ENCODE measurements at regions not wholly inside any gene's neighbourhood (a gene's known extent, or its start where the extent isn't known, plus 50 kb on each side); places are given as distances from the start of the nearest gene placed in this dataset.
"Not testable (repeated sequence)": the region's sequence is repeated elsewhere in the genome, so short reads cannot be mapped to it uniquely, and the experiment has no call there.

GRCh38 chr17:34771891-34772290 lies 189.4 kb downstream of the CCT6B start:
- DNase-seq: peak in 1 of 14 donors; percentile 80

DNA sequence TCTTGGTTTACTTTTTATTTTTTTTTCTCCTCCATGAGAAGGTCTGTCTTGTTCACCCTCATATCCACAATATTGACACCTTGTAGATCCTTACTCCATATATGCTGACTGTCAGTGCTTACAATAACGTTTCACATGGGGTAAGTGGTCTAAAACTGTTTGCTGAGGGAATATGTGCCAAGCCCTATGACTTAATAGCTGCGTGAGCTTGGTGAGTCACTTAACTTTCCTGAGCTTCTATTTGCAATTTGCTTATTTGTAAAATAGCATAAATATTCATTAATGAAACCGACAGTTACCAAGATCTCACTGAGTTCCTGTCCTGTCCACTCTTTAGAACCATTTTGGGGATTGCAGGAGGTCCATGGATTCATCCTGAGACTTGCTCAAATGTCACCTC lies 190.7 kb downstream of the CCT6B start:
- DNase-seq: no peak

- no peak for DNase-seq
Measured at GRCh38 chr17:34769899-34770298, 190.5 kb downstream of the TMEM132E start.

DNA sequence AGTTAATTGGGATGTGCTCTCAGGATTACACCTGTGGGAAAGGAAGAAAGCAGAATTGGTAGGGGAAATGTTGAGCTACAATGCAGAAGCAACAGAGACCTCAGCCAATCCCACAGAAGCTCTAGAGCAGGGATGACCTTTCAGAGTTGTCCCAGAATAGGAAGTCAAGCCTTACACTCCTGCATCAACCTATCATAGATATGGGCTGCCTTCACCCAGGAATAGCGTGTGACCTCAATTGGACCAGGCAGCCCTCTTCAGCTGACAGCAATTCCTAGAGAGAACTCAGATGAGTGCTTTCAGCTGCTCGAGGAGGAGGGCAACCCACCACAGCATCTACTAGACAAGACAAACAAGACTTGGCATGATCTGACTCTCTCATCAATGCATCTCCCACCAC lies 189.7 kb downstream of the TMEM132E start:
- DNase-seq: no peak

- no peak for DNase-seq
Measured at GRCh38 chr17:34765291-34765690, 185.9 kb downstream of the TMEM132E start.

- DNase-seq: no peak
Measured at GRCh38 chr17:34764716-34765115, 185.3 kb downstream of the TMEM132E start.

DNA sequence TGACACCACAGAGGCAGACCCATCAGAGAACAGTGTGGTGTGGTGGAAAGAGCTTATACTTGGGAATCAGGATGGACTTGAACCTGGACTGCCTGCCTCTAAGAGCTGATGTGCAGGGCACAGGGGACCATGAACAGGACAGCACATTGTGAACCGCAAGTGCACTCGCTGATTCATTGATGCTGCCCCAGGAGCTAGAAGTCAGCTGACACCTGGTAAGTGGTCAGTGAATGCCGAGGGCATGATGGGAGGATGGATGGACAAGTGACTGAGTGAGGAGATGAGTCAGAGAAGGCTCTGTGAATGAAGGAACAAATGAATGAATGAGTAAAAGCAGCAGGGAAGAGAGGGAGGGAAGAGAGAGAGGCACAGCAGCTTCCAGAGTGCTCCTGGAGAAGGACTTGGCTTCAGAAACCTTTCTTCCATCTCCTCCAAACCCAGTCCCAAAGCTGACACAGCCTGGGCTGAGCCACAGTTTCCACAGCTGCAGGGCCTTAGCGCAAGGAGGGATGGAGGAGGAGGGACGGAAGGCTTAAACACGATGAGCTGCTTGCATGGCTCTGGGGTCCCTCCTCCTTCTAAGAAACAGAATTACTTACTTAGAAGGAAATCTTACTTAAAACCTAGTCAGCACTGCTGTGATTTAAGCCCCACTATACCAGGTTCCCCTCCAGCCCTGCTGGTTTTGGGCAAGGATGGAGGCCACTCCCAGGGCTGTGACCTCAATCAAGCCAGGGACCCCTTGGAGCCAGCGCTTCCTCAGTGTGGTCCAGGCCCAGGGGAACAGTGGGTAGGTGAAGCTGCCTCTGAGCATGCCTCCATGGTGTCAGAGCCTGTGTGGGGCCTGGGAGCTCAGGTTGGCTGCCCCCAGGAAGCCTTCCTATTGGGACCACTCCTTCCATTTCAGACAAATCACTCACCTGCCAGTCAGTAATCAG lies 184.6 kb downstream of the TMEM132E start:
- DNase-seq: peak in 3 of 14 donors; percentile 5 to 78 (median 12)

- no peak for DNase-seq
Measured at GRCh38 chr17:34762078-34762477, 182.7 kb downstream of the TMEM132E start.

DNA sequence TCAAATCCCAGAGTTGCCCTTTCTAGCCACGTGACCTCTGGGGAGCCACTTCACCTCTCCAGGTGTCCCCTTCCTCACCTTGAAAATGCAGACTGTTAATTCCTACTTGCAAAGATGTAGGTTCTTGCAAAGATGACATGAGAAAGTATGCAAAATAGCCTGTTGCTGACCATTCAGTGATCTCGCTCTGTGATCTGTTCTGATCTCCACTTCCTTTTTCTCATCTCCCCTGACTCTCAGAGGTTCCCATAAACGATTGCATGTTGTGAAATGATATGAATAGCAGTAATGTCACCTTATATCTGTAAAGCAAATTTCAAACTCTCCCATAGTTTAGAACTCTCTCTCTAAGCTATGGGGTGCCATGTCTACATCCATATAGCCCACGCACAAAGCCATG lies 182.3 kb downstream of the TMEM132E start:
- DNase-seq: no peak

DNA sequence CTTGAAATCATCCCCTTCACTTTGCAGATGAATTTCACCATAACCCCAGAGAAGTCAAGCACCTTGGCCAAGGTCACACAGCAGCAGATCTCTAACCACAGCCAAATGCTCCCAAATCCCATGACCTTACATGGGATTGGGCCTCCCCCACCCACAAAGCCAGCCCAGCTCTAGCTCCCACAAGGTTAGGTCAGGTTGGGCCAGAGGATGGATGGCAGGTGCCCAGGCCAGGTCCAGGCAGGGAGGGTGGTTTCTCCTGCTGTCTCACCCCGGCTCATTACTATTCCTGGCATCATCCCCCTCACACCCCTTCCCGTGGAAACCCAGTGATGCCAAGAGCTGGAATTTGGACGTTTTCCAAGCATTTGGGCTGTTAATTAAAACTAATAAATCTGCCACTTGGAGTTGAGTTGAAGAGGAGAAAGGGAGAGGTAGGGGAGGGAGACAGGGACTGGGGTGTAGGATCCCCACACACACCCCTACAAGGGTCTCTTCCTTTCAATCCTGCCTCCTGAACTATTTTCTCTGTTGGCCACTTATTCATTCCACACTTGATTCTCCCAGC lies 181.6 kb downstream of the TMEM132E start:
- DNase-seq: no peak

GRCh38 chr17:34758718-34759117 lies 179.3 kb downstream of the TMEM132E start:
- DNase-seq: no peak

DNA sequence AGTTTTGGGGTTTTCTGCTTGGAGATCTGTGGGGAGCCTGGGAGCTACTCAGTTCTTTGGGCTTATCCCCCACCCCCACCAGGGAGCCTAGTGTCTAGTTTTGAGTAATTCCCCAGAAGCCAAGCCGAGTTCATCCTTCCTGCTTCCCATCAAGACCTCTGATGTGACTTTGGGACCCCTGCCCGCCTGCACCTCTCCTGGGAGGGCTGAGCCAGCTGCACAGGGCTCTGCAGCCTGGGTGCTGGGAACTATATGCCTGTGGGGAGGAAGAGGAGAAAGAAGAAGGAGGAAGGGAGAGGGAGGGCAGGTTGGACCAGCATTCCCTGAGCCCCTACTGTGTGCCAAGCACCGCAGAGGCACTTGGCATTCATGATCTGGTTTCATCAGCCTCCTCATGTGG lies 178.9 kb downstream of the TMEM132E start:
- no peak for DNase-seq

GRCh38 chr17:34757611-34758010 lies 178.2 kb downstream of the TMEM132E start:
- DNase-seq: no peak

- DNase-seq: no peak
Measured at GRCh38 chr17:34757106-34757505, 177.7 kb downstream of the TMEM132E start.

GRCh38 chr17:34756637-34757021 lies 177.2 kb downstream of the TMEM132E start:
- peak in 5 of 14 donors; percentile 2 to 52 (median 9) for DNase-seq

DNA sequence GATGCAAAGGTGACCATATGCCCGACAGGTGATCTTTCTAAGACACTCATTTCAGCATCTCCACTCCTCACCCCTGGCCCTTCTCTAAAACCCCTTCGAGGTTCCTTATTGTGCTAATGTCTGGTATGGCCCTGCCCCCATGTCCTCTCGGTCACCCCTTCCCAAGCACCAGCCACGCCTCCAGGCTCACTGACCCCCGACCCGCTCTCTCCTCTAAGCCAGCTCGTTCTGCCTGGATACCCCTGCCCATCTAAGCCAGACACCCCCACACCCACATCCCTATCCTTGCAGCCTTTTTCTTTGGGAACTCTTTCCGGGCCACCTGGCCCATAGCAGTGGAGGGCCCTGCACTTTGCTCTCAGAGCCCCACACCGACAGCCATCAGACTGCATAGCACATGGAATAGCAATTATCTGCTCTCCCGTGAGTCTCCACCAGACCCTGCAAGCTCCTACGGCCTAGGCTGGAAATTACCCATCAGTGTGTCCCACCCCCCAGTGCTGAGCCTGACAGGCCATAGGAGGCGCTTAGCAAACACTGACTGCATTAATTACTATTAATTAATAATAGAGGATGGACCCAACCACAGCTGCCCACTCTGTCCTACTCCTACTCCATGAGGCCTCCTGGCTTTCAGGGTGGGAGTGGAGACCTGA lies 176.7 kb downstream of the TMEM132E start:
- no peak for DNase-seq

DNA sequence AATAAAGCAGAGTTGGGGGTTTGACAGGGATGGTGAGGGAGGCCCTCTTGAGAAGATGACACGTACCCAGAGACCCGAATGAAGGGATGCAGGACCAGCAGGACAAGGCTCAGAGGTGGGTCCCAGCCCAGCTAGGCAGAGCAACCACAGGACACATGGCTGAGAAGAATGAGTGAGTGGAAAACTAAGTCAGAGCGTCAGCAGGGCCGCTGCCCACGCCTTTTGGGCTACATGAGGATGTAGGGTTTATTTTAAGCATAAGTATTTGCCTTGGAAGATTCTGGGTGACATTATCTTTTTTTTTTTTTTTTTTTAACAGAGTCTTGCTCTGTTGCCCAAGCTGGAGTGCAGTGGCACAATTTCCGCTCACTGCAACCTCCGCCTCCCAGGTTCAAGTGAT lies 176.0 kb downstream of the TMEM132E start:
- DNase-seq: no peak

GRCh38 chr17:34750004-34750403 lies 170.6 kb downstream of the TMEM132E start:
- DNase-seq: no peak

GRCh38 chr17:34741967-34742366 lies 162.6 kb downstream of the TMEM132E start:
- no peak for DNase-seq

- DNase-seq: no peak
Measured at GRCh38 chr17:34740565-34741520, 161.5 kb downstream of the TMEM132E start.

GRCh38 chr17:34739386-34739785 lies 160.0 kb downstream of the TMEM132E start:
- no peak for DNase-seq

GRCh38 chr17:34737673-34738072 lies 158.3 kb downstream of the TMEM132E start:
- DNase-seq: not testable (repeated sequence)

Data from C1 segment of cervical spinal cord (tissue), 14 donors.